ENCODE measurements at regions not wholly inside any gene's neighbourhood (a gene's known extent, or its start where the extent isn't known, plus 50 kb on each side); places are given as distances from the start of the nearest gene placed in this dataset.

DNA sequence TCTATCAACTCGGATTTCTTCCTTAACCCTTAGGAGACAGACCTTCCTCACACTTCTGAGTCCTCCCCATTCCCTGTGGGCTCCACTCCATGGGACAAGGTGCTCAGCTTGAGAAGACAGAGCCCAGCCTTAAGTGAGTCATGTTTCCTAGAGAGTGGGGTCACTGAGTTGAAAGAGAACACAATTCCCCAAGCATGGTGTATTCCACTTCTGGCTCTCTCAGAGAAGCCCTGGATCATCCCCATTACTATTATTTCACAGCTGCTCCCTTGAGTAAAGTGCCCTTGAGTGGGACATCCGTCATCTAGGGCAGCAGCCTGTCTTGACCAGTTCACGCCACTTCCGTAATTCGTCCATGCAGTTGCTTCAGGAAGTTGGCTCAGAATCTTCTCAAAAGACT lies 604.8 kb downstream of the BNC2 start:
- H3K27me3 ChIP-seq = no peaks in the 10 kb centered on the region
- TF ChIP-seq, protein P1, sequence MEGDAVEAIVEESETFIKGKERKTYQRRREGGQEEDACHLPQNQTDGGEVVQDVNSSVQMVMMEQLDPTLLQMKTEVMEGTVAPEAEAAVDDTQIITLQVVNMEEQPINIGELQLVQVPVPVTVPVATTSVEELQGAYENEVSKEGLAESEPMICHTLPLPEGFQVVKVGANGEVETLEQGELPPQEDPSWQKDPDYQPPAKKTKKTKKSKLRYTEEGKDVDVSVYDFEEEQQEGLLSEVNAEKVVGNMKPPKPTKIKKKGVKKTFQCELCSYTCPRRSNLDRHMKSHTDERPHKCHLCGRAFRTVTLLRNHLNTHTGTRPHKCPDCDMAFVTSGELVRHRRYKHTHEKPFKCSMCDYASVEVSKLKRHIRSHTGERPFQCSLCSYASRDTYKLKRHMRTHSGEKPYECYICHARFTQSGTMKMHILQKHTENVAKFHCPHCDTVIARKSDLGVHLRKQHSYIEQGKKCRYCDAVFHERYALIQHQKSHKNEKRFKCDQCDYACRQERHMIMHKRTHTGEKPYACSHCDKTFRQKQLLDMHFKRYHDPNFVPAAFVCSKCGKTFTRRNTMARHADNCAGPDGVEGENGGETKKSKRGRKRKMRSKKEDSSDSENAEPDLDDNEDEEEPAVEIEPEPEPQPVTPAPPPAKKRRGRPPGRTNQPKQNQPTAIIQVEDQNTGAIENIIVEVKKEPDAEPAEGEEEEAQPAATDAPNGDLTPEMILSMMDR (IDR thresholded peaks at IDR 0.05) = no peak
- no peaks in the 10 kb centered on the region for H3K36me3 ChIP-seq
- no peak overlapping the region for H3K27ac ChIP-seq
- no peaks in the 10 kb centered on the region for H3K9me3 ChIP-seq
- no peak overlapping the region for H3K4me3 ChIP-seq (ENCODE audit: low read depth in 1 of 2, low read length in 1 of 2)
- H3K4me1 ChIP-seq (ENCODE audit: control insufficient read depth in 1 of 2, insufficient read depth in 1 of 2, low read depth in 1 of 2, low read length in 1 of 2) = no peaks in the 10 kb centered on the region

DNA sequence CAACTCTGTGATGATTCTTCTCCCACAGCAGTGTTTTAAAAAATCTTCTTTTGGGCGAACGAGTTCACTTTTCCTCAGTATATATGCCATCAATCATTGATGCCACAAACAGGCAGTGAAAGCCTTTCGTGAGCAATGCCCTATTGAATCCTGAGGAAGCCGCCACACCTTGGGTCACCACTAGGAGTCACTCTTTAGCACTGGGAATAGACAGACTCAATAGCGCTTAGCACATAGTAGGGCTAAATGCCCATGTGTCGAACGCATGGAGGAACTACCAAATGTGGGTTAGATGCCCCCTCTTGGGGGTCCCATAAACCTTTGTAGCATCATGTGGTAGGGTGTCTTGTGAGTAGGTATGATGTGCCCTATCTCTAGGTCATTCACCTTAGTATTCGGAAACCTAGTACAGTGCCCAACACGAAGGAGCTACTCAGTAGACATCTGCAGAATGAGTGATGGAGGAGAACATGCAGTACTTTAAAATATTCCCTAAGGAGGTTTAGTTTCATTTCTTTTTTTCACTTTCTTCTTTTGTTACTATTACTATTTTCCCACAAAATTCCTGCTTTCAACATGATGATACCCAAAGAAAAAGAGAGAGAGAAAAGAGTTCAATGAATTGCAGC lies 603.7 kb downstream of the BNC2 start:
- H3K36me3 ChIP-seq = no peaks in the 10 kb centered on the region
- H3K27me3 ChIP-seq = no peaks in the 10 kb centered on the region
- H3K27ac ChIP-seq = no peak overlapping the region
- H3K4me3 ChIP-seq (ENCODE audit: low read depth in 1 of 2, low read length in 1 of 2) = no peak overlapping the region
- H3K9me3 ChIP-seq = no peaks in the 10 kb centered on the region
- TF ChIP-seq, protein P1 (IDR thresholded peaks at IDR 0.05) = no peak
- no peaks in the 10 kb centered on the region for H3K4me1 ChIP-seq (ENCODE audit: control insufficient read depth in 1 of 2, insufficient read depth in 1 of 2, low read depth in 1 of 2, low read length in 1 of 2)

DNA sequence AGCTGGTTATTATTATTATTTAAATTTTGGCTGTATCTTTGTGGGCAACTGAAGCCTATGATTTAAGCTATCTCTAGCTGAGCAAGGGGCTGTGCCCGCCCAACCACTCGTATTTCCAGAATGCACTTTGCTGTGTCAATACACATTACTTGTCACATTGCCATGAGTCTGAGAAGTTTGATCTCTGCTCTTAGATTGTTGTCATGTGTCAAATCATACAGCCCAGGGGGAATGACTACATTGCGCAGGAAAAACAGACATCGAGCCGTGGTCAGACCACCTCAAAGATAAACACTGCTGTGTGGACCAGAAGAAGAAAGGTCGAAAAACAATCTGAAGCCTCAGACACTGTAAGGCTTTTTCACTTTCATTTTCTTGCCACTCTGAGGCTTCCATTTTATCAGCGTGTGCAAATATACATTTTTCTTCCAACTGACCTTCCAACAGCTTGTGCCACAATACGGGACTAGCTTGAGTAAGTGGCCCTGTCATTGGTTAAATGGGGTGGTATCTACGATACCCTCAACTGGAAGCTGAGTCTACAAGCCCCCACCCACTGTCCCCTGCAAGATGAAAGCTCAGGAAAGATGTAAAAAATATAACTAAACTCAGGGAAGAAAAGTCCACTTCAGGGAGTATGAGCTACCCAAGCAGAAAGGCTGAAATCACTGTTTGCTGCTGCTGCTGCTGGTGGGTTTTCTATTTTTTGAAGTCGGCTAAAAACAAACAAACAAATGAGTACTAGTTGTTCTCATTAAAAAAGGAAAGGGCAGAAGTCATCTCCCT lies 603.0 kb downstream of the BNC2 start:
- Histone ChIP-seq H3K9me3 (no peaks in the 10 kb centered on the region), H3K27ac (no peak overlapping the region), H3K36me3 (no peaks in the 10 kb centered on the region), H3K4me3 (ENCODE audit: low read depth in 1 of 2, low read length in 1 of 2) (no peak overlapping the region), H3K4me1 (ENCODE audit: control insufficient read depth in 1 of 2, insufficient read depth in 1 of 2, low read depth in 1 of 2, low read length in 1 of 2) (no peaks in the 10 kb centered on the region), H3K27me3 (no peaks in the 10 kb centered on the region)
- TF ChIP-seq, protein P1 (IDR thresholded peaks at IDR 0.05) = no peak

DNA sequence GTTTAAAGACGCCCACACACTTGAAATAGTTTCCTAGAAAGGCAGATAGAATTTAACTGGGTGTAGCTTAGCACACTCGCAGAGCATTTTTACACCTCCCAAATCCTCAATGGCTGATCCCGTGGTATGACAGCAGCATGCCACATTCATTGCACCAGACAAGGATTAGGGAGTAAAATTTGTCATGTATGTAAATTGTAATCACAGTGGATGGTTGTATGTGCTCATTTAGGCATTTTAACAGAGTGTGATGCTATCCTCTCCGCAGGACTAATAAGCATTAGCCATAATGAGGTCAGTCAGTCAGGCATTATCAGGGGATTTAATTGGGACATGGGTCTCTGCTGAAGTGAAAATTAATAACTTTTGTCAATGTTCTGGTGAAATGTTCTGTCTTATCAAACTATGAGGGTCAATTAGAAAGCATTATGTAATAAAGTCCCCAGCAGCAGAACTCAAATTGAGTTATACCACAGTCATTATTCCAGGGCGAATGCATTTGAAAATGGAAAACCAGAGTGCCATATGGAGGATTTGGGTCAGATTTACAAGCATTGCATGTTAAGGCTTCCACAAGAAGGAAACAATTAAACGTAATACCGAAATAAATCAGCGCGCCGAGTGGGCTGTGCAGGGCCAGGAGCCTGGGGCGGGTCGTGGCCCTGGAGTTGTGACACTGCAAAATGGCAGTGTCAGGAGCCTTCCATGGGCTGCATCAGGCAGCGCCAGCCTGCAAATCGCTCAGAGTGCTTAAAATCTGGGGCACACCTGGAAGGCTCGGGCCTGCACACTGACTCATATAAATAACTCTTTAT lies 602.2 kb downstream of the BNC2 start:
- Histone ChIP-seq H3K9me3 (no peaks in the 10 kb centered on the region), H3K27ac (no peak overlapping the region), H3K4me1 (ENCODE audit: control insufficient read depth in 1 of 2, insufficient read depth in 1 of 2, low read depth in 1 of 2, low read length in 1 of 2) (no peaks in the 10 kb centered on the region), H3K4me3 (ENCODE audit: low read depth in 1 of 2, low read length in 1 of 2) (no peak overlapping the region), H3K36me3 (no peaks in the 10 kb centered on the region), H3K27me3 (no peaks in the 10 kb centered on the region)
- TF ChIP-seq, protein P1 (IDR thresholded peaks at IDR 0.05) = no peak

DNA sequence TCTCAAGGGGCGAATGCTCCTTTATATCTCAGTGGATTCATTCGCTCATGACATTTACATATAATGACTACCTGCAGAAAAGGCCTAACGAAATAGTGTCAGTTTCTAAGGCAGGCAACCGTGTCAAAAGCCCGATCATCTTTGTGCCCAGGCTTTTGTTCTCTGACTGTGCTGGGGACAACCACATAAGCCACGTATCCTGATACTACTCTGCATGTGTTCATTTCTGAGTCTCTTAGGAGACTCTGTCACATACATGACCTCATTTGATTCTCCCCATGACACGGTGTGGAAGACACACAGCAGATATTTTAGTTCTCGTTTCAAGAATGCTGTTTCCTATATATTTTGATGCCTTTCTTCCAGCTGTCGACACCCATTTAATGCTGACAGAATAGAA lies 598.5 kb downstream of the BNC2 start:
- TF ChIP-seq, protein P1 (IDR thresholded peaks at IDR 0.05) = no peak
- no peak overlapping the region for H3K4me3 ChIP-seq (ENCODE audit: low read depth in 1 of 2, low read length in 1 of 2)
- no peaks in the 10 kb centered on the region for H3K27me3 ChIP-seq
- H3K36me3 ChIP-seq = no peaks in the 10 kb centered on the region
- no peaks in the 10 kb centered on the region for H3K9me3 ChIP-seq
- H3K27ac ChIP-seq = no peak overlapping the region
- no peaks in the 10 kb centered on the region for H3K4me1 ChIP-seq (ENCODE audit: control insufficient read depth in 1 of 2, insufficient read depth in 1 of 2, low read depth in 1 of 2, low read length in 1 of 2)

All from neutrophil (primary cell).